Thyroid gland (tissue), 4 donors: ENCODE measurements at regions not wholly inside any gene's neighbourhood (a gene's known extent, or its start where the extent isn't known, plus 50 kb on each side); places are given as distances from the start of the nearest gene placed in this dataset.

Experiments
- DNase-seq, 2 donors: peaks; one replicate each; pipeline ENCODE4 v3.0.0-alpha.2; 2019
- H3K27ac ChIP-seq, 3 donors: fragments of 200-600 bp; sonication (generic); 1 replicate in 2 of 3; 2 replicates in 1 of 3; pipeline ENCODE4 v1.5.1; 2016 to 2019; ENCODE audit warnings: mild to moderate bottlenecking in 1 of 3, moderate library complexity in 1 of 3
- H3K27me3 ChIP-seq: fragments of 200-600 bp; sonication (generic); one replicate; pipeline ENCODE4 v1.5.1; 2019
- H3K36me3 ChIP-seq, 2 donors: fragments of 200-600 bp; sonication (generic); one replicate each; pipeline ENCODE4 v1.5.1; 2016 to 2019
- H3K4me1 ChIP-seq, 2 donors: fragments of 200-600 bp; sonication (generic); one replicate each; pipeline ENCODE4 v1.5.1; 2017 to 2019
- H3K4me3 ChIP-seq, 3 donors: fragments of 200-600 bp; sonication (generic); replicated peaks in 1 of 3; 1 replicate in 2 of 3; 2 replicates in 1 of 3; pipeline ENCODE4 v1.5.1; 2016; ENCODE audit warnings: mild to moderate bottlenecking in 1 of 3
- H3K9me3 ChIP-seq: fragments of 200-600 bp; sonication (generic); one replicate; pipeline ENCODE4 v1.5.1; 2017
- POLR2A ChIP-seq, 2 donors: fragments of 450-650 bp; IDR thresholded peaks; one replicate each; pipeline ENCODE4 v1.6.1; 2017; ENCODE audit warnings: antibody characterized with exemption in 2 of 2, mild to moderate bottlenecking in 2 of 2, moderate library complexity in 1 of 2
- WGBS, 2 donors: methylation state at CpG; one replicate each; pipeline ENCODE4 v1.1.5; 2017; 5-methylcytosine and 5-hydroxymethylcytosine counted together
- intact Hi-C: fragments of 100-400 bp; cut with DNase I; formaldehyde crosslinking; loops from one replicate; pipeline ENCODE4 v1.15.1; 2023
- TF ChIP-seq, protein P1 (sequence below), 6 experiments: fragments of 200-600 bp in 3 of 6; fragments of 450-650 bp in 3 of 6; sonication (generic) in 3 of 6; IDR thresholded peaks; one replicate each; pipeline ENCODE4 v1.5.1; 2016 to 2019; ENCODE audit warnings: antibody characterized with exemption in 6 of 6, mild to moderate bottlenecking in 2 of 6, inconsistent platforms in 1 of 6, moderate library complexity in 1 of 6

DNA sequence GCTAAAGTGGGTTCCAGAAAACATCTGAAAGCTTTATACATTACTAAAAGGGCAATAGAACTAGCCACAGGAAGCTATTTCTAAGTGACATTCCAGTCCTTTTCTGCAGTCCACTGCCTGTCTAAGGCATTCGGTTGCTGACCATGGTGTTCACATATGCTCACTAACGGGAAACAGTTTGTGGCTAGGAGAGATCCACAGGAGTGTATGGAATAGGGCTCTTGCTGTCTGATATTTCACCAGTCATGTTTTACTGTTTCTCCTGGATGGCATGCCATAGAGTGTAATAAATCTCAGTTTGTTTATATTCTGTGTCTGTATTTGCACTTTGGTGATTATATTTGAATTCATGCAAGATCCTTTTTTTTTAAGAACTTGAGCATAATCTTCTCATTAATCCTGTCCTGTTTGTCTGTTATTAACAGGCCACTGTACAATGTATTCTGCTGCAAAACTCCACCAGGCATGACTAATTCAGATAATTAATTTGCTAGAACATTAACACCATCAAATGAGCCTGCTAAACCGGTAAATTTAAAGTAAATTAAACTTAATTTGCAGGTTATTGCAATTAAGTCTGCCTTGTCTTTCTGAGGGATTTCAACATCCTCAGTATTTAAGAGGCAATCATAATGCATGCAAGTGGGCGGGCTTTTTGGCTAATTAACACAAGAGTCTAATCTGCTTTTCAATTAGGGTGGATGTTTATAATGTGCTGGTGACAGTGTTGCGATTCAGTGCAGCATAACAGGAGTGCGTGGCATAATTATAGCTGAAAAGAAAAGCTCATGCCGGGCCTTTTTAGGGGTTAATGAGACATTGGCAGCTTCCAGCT, 201.3 kb downstream of the POU4F1 start:
- no peak overlapping the region for H3K27ac ChIP-seq
- WGBS, 2 donors, result 70 to 73% methylated on average over 7 of the region's 7 CpGs
- no peak overlapping the region for H3K4me3 ChIP-seq
- DNase-seq, result no peak
- intact Hi-C loops, result no loop called here
- H3K27me3 ChIP-seq, result no peaks in the 10 kb centered on the region
- no peaks in the 10 kb centered on the region for H3K9me3 ChIP-seq
- no peaks in the 10 kb centered on the region for H3K4me1 ChIP-seq
- no peaks in the 10 kb centered on the region for H3K36me3 ChIP-seq
- TF ChIP-seq POLR2A (IDR thresholded peaks at IDR 0.05), result no peak
- TF ChIP-seq, protein P1, sequence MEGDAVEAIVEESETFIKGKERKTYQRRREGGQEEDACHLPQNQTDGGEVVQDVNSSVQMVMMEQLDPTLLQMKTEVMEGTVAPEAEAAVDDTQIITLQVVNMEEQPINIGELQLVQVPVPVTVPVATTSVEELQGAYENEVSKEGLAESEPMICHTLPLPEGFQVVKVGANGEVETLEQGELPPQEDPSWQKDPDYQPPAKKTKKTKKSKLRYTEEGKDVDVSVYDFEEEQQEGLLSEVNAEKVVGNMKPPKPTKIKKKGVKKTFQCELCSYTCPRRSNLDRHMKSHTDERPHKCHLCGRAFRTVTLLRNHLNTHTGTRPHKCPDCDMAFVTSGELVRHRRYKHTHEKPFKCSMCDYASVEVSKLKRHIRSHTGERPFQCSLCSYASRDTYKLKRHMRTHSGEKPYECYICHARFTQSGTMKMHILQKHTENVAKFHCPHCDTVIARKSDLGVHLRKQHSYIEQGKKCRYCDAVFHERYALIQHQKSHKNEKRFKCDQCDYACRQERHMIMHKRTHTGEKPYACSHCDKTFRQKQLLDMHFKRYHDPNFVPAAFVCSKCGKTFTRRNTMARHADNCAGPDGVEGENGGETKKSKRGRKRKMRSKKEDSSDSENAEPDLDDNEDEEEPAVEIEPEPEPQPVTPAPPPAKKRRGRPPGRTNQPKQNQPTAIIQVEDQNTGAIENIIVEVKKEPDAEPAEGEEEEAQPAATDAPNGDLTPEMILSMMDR (IDR thresholded peaks at IDR 0.05), result no peak

GRCh38 chr13:78398743-78399410, 204.5 kb downstream of the POU4F1 start:
- no peak overlapping the region for H3K4me3 ChIP-seq
- no peaks in the 10 kb centered on the region for H3K36me3 ChIP-seq
- H3K27ac ChIP-seq, result no peak overlapping the region
- intact Hi-C loops, result no loop called here
- H3K27me3 ChIP-seq, result no peaks in the 10 kb centered on the region
- WGBS, 2 donors, result 78 to 84% methylated on average over 4 of the region's 4 CpGs
- H3K4me1 ChIP-seq, result no peaks in the 10 kb centered on the region
- H3K9me3 ChIP-seq, result no peaks in the 10 kb centered on the region
- TF ChIP-seq POLR2A (IDR thresholded peaks at IDR 0.05), result no peak
- TF ChIP-seq, protein P1 (IDR thresholded peaks at IDR 0.05), result no peak
- DNase-seq, result no peak

DNA sequence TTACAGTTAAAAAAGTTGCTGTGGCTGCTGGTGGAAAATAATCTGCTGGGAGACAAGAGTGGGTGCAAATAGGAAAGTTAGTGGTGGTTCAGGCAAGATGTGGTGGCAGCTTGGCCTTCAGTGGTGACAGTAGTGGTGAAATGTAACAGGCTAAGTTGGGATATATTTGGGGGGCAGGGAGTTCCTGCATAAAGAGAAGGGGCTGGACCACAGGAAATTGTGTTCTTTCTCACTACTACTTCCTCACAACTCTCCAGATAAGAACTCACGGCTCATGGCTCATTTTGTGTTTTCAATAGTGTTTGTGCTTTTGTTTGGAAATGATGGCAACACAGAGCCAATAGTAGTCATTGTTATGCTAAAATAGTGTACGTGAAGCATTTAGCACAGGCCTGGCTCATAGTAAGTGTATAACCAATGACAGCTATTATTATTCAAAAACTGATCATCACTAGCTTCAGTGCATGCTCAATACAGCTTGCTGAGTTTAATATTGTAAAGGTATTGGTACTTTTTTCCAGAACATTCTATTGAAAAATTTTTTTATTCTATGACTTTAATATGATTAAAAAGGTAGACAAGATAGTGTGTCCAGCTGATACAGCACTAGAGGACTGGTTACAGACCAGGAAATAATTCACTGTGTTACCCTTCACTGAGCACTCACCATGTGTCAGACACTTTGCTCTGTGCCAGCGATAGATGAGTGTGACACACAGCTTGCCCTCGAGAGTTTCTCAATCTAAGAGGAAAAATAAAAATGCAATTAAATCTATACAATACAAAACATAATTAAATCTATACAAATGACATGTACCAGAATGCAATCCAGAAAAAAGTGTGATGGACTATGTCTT, 209.8 kb downstream of the POU4F1 start:
- TF ChIP-seq, protein P1 (IDR thresholded peaks at IDR 0.05), result no peak
- TF ChIP-seq POLR2A (IDR thresholded peaks at IDR 0.05), result no peak
- Histone ChIP-seq H3K9me3 (no peaks in the 10 kb centered on the region), H3K4me3 (no peak overlapping the region), H3K36me3 (no peaks in the 10 kb centered on the region), H3K27ac (no peak overlapping the region), H3K4me1 (no peaks in the 10 kb centered on the region), H3K27me3 (no peaks in the 10 kb centered on the region)
- no peak for DNase-seq
- WGBS, 2 donors, result 58 to 61% methylated on average over 4 of the region's 4 CpGs
- intact Hi-C loops, result no loop called here

GRCh38 chr13:78383899-78384298, 219.5 kb downstream of the POU4F1 start:
- H3K4me1 ChIP-seq, result no peaks in the 10 kb centered on the region
- H3K4me3 ChIP-seq, result no peak overlapping the region
- H3K9me3 ChIP-seq, result no peaks in the 10 kb centered on the region
- DNase-seq, result no peak
- H3K36me3 ChIP-seq, result no peaks in the 10 kb centered on the region
- 81 to 94% methylated on average over 1 of the region's 1 CpG for WGBS, 2 donors
- H3K27me3 ChIP-seq, result no peaks in the 10 kb centered on the region
- intact Hi-C loops, result no loop called here
- no peak for TF ChIP-seq POLR2A (IDR thresholded peaks at IDR 0.05)
- TF ChIP-seq, protein P1 (IDR thresholded peaks at IDR 0.05), result no peak
- no peak overlapping the region for H3K27ac ChIP-seq
